ENCODE measurements at regions not wholly inside any gene's neighbourhood (a gene's known extent, or its start where the extent isn't known, plus 50 kb on each side); places are given as distances from the start of the nearest gene placed in this dataset.

DNA sequence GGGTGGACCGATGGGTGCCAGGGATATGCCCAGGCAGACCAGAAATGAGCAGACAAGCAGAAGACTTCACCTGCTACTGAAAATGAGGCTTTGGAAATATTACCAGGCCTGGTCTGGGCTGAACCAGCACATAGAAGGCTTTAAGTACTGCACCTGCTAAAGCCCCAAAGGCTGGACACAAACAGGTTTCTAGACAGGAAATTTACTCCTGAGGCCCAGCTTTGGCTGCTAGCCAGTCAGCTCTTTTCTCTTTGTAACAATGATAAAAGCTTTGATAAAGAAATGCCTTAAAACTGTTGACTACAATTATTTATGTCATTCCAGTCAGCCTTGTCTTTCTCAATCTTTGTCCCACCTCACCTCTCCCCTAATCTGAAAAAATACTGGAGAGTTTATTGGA, 228.9 kb upstream of the EGLN3 start:
- Mint-ChIP-seq H3K4me1 (no peaks in the 10 kb centered on the region), H3K36me3 (no peaks in the 10 kb centered on the region), H3K27ac (no peak overlapping the region), H3K4me3 (no peak overlapping the region), H3K27me3 (no peaks in the 10 kb centered on the region), H3K9me3 (no peaks in the 10 kb centered on the region)
- DNase-seq: no peak

GRCh38 chr14:34177466-34177865, 226.6 kb upstream of the EGLN3 start:
- DNase-seq: no peak
- no peaks in the 10 kb centered on the region for H3K9me3 Mint-ChIP-seq
- H3K4me3 Mint-ChIP-seq: no peak overlapping the region
- H3K4me1 Mint-ChIP-seq: no peaks in the 10 kb centered on the region
- H3K27ac Mint-ChIP-seq: no peak overlapping the region
- no peaks in the 10 kb centered on the region for H3K36me3 Mint-ChIP-seq
- H3K27me3 Mint-ChIP-seq: no peaks in the 10 kb centered on the region

DNA sequence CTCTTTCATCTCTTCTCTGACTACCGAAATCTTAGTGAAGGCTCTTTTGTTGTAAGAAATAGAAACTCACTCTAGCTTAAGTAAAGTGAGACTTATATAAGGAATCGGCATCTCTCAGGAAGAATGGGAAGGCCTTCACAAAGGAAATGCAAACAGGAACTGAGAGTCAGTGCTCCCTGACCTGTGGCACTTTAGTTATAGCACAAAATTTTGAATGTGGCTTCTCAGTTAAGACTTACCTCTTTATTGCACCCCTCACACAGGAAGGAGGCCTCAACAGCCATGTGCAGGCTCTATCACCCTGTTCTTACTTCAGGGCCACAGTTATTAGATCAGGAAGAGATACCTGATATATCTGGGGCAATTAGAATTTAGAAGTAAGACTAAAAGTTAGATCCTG, 224.7 kb upstream of the EGLN3 start:
- Mint-ChIP-seq H3K27ac (no peak overlapping the region), H3K36me3 (no peaks in the 10 kb centered on the region), H3K9me3 (no peaks in the 10 kb centered on the region), H3K4me3 (no peak overlapping the region), H3K27me3 (no peaks in the 10 kb centered on the region), H3K4me1 (no peaks in the 10 kb centered on the region)
- no peak for DNase-seq

DNA sequence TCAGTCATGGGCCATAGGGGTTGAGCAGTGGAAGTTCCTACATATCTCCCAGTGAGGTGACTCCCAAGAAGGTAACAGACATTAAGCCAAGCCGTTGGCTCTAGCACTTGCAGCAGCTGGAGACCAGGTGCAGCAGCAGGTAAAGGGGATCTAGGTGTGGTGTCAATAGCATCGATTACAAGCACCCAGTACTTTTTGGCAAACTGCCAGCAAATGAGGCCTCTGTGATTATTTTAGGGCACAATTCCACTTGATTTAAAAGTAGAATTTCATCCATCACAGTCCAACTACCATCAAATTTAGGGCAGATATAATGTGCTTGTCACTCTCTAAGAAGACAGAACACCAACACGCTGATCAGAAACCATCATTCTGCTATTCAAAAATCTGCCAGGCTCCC, 224.1 kb upstream of the EGLN3 start:
- DNase-seq: no peak
- no peaks in the 10 kb centered on the region for H3K27me3 Mint-ChIP-seq
- no peaks in the 10 kb centered on the region for H3K36me3 Mint-ChIP-seq
- H3K9me3 Mint-ChIP-seq: no peaks in the 10 kb centered on the region
- H3K27ac Mint-ChIP-seq: no peak overlapping the region
- H3K4me3 Mint-ChIP-seq: no peak overlapping the region
- no peaks in the 10 kb centered on the region for H3K4me1 Mint-ChIP-seq

- H3K27me3 Mint-ChIP-seq: no peaks in the 10 kb centered on the region
- no peaks in the 10 kb centered on the region for H3K4me1 Mint-ChIP-seq
- H3K36me3 Mint-ChIP-seq: no peaks in the 10 kb centered on the region
- no peaks in the 10 kb centered on the region for H3K9me3 Mint-ChIP-seq
- H3K4me3 Mint-ChIP-seq: no peak overlapping the region
- no peak for DNase-seq
- H3K27ac Mint-ChIP-seq: no peak overlapping the region
These were observed 223.0 kb upstream of the EGLN3 start for GRCh38 chr14:34173916-34174315.

DNA sequence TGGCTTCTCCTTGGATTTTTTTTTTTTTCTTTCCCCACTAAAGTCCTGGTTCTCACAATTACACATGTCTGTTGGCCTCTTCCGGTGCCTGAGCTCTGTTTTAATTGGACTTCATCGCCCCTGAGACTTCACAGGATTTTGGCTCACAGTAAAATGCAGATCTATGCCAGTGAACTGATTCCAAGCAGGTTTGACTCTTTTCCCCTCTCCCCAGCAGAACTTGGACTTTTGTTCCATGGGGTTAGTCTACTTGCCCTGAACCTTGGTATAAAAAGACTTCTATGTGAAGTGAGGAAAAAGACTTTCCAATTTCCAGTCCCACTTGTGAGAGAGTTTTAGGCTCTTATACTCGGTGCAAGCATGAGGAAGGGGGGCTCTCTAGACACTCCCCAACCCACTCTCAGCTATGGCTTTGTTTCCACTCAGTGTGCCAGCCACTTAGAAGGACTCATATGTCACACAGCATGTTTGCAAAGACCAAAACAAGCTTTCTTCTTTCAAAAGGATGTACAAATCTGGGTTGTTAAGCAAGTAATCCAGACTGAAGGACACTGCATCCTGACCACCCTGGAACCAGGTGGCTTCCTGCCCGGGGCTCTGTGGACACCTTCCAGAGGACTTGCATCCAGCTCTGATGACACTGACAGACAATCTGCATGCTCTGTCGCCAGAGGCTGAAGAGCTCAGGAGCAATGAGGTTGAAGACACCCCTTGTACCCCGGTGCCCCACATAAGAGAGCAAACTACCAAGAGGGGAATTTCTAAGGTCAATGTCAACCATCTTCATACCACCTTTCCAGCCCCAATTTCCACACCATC, 221.9 kb upstream of the EGLN3 start:
- no peak for DNase-seq
- H3K4me1 Mint-ChIP-seq: no peaks in the 10 kb centered on the region
- no peaks in the 10 kb centered on the region for H3K36me3 Mint-ChIP-seq
- H3K9me3 Mint-ChIP-seq: no peaks in the 10 kb centered on the region
- no peak overlapping the region for H3K4me3 Mint-ChIP-seq
- no peak overlapping the region for H3K27ac Mint-ChIP-seq
- H3K27me3 Mint-ChIP-seq: no peaks in the 10 kb centered on the region

DNA sequence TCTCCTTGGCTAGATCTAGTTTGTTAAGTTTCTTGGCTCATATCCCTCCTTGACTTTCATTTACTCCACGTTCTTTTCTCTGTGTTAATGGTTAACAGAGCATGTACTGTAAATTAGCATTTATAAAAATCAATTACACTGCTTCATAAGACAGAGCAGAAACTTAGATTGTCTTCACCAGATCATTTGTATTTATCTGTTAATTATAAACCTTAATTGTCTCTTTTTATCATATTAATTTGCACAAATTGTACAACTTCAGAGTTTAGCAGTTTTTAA, 221.2 kb upstream of the EGLN3 start:
- Mint-ChIP-seq H3K27ac (no peak overlapping the region), H3K4me1 (no peaks in the 10 kb centered on the region), H3K27me3 (no peaks in the 10 kb centered on the region), H3K4me3 (no peak overlapping the region), H3K36me3 (no peaks in the 10 kb centered on the region), H3K9me3 (no peaks in the 10 kb centered on the region)
- DNase-seq: no peak

DNA sequence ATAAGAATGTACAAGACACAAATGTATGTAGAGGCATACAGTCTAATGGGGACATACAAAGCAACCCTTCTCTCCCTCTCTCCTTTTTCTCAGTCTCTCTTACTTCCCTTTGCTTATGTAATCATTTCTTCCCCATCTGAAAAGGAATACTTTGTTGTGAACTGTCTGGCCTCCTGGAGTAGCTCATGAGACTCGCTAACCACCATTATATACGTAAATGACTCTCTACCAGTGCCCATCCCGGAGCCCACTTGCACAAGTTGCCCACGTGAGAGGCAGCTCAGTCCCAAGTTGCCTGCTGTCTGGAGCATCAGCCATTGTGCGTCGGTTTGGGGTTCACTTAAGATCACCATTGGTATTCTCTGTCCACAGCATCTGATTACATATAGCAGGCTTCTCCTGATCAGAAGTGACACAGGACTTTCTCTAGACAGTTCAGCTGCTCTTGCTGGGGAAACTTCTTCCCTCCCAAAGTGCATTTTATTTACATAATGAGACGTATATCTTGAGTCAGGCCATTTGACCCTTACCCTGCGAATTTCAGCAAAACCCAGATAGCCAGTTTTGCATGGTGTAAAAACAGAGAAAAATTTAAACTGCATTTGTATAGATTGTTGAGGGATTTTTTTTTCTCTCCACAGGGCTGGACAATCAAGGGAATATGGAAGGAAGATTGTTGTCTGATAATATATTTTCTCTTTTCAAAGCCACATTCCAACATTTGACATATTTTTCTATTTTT, 220.7 kb upstream of the EGLN3 start:
- H3K36me3 Mint-ChIP-seq: no peaks in the 10 kb centered on the region
- no peaks in the 10 kb centered on the region for H3K9me3 Mint-ChIP-seq
- no peaks in the 10 kb centered on the region for H3K4me1 Mint-ChIP-seq
- no peak overlapping the region for H3K4me3 Mint-ChIP-seq
- H3K27me3 Mint-ChIP-seq: no peaks in the 10 kb centered on the region
- H3K27ac Mint-ChIP-seq: no peak overlapping the region
- DNase-seq: no peak

DNA sequence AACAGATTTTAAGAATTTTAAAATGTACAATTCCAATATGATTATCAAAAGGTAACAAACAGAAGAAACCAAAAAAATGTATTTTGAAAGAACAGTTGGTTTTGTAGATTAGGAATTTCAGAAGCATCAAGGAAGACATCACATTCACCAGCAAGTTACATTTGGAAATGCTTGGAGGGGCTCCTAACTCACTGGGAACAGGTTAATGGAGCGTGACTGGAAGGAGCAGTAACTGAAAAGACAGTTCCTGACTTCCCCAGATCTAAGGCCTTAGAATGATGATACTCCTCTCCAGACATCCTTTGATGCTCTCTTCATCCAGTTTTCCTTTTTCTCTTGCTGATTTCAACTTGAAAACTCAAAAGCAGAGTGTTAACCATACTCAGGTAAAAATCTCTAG, 220.0 kb upstream of the EGLN3 start:
- H3K9me3 Mint-ChIP-seq: no peaks in the 10 kb centered on the region
- H3K27ac Mint-ChIP-seq: no peak overlapping the region
- H3K36me3 Mint-ChIP-seq: no peaks in the 10 kb centered on the region
- peaks cover 5% of the 10 kb centered on the region for H3K27me3 Mint-ChIP-seq
- no peak overlapping the region for H3K4me3 Mint-ChIP-seq
- no peaks in the 10 kb centered on the region for H3K4me1 Mint-ChIP-seq
- no peak for DNase-seq

DNA sequence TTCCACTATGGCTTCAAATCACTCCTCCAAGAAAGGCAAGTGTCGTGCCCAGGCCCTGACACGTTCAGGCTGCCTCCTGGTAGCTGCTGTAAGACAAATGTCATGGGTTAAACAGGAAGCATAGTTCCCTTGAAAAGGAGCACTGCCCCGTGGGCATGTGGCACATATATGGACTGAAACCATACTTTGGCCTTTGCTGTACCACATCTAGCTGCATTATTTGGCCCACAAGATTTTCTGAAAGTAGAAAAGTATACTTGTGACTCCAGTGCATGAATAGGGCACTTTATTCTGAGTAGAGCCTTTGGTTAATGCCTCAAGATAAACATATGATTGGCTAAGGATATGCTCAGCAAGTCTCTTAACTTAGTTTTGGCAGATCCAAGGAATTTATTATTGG, 218.7 kb upstream of the EGLN3 start:
- H3K36me3 Mint-ChIP-seq: no peaks in the 10 kb centered on the region
- no peak for DNase-seq
- H3K27me3 Mint-ChIP-seq: peaks cover 5% of the 10 kb centered on the region
- H3K27ac Mint-ChIP-seq: no peak overlapping the region
- H3K4me3 Mint-ChIP-seq: no peak overlapping the region
- H3K9me3 Mint-ChIP-seq: no peaks in the 10 kb centered on the region
- H3K4me1 Mint-ChIP-seq: no peaks in the 10 kb centered on the region

DNA sequence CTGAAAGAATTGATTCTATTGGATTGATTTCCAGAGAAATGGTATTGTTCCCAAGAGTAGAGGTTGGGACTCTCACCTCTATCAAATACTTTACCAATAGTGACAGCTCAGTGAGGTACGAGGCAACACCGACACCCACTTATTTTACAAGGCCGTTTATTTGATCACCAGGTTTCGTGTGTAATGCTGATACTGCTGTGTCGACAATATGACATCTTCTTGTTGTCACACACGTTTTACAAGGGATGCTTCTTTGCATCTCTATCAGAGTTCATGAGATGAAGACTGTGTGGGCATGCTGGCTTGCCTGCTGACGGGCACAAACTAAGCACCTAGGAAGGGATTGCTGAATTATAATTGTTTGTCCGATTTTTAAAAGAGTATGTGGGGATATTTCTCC, 217.8 kb upstream of the EGLN3 start:
- H3K36me3 Mint-ChIP-seq: no peaks in the 10 kb centered on the region
- no peaks in the 10 kb centered on the region for H3K4me1 Mint-ChIP-seq
- no peak overlapping the region for H3K4me3 Mint-ChIP-seq
- H3K27me3 Mint-ChIP-seq: peaks cover 5% of the 10 kb centered on the region
- H3K27ac Mint-ChIP-seq: no peak overlapping the region
- no peak for DNase-seq
- no peaks in the 10 kb centered on the region for H3K9me3 Mint-ChIP-seq

DNA sequence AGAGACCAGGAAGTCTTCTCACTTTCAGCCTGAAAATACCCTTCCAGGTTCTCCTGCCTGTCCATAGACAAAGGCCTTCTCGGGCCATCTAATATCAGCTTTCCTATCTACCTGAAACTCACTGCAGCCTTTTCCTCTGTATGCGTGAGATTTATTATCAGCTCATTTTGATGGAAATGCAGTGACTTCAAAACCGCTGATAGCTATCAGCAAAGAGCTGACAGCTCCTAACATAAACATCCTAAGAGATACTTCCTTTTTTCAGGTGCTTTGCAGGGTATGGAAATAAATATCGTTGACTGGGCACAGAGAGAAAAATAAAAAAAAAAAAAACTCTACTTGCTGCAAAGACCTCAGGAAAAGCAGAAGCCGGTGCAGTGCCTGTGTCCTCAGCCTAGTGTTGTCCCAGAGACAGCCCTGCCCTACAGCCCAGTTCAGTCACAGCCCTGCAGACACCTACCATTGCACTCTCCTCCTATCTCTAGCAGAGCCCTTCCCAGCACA, 215.0 kb upstream of the EGLN3 start:
- H3K9me3 Mint-ChIP-seq: no peaks in the 10 kb centered on the region
- H3K27me3 Mint-ChIP-seq: peaks cover 5% of the 10 kb centered on the region
- no peaks in the 10 kb centered on the region for H3K36me3 Mint-ChIP-seq
- no peak overlapping the region for H3K27ac Mint-ChIP-seq
- no peak overlapping the region for H3K4me3 Mint-ChIP-seq
- H3K4me1 Mint-ChIP-seq: no peaks in the 10 kb centered on the region
- no peak for DNase-seq

- no peak for DNase-seq
- H3K36me3 Mint-ChIP-seq: no peaks in the 10 kb centered on the region
- H3K9me3 Mint-ChIP-seq: no peaks in the 10 kb centered on the region
- H3K4me3 Mint-ChIP-seq: no peak overlapping the region
- peaks cover 5% of the 10 kb centered on the region for H3K27me3 Mint-ChIP-seq
- H3K4me1 Mint-ChIP-seq: no peaks in the 10 kb centered on the region
- no peak overlapping the region for H3K27ac Mint-ChIP-seq
These were observed 213.4 kb upstream of the EGLN3 start for GRCh38 chr14:34164162-34164864.

GRCh38 chr14:34161351-34162082, 210.6 kb upstream of the EGLN3 start:
- Mint-ChIP-seq H3K4me1 (no peaks in the 10 kb centered on the region), H3K27me3 (peaks cover 5% of the 10 kb centered on the region), H3K4me3 (no peak overlapping the region), H3K27ac (no peak overlapping the region), H3K36me3 (no peaks in the 10 kb centered on the region), H3K9me3 (no peaks in the 10 kb centered on the region)
- DNase-seq: no peak

DNA sequence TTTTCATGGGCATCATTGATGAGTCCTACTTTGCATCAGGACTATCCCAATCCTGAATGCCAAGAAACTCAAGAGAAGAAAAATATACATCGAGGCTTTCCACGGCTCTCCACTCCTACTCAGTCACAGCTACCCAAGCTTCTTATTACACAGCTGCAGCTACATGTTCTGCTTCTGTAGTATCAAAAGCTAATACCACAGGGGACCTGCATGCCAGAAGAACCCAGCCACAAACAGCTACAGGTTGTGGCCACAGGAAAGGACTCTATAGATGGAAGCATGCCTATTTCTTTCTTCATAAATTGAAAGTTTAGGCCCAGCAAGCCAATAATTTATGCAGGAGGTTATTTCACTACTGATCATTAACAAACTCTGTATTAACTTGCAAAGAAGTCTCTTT, 209.7 kb upstream of the EGLN3 start:
- Mint-ChIP-seq H3K4me1 (no peaks in the 10 kb centered on the region), H3K27ac (no peak overlapping the region), H3K27me3 (no peaks in the 10 kb centered on the region), H3K4me3 (no peak overlapping the region), H3K9me3 (no peaks in the 10 kb centered on the region), H3K36me3 (no peaks in the 10 kb centered on the region)
- DNase-seq: no peak

All from activated naive CD8-positive, alpha-beta T cell treated with anti-CD3 and anti-CD28 coated beads for 36 hours (primary cell).